CD4-positive, alpha-beta T cell treated with Interleukin-6 for 4 hours (primary cell): ENCODE measurements at regions not wholly inside any gene's neighbourhood (a gene's known extent, or its start where the extent isn't known, plus 50 kb on each side); places are given as distances from the start of the nearest gene placed in this dataset.
"Not testable (repeated sequence)": the region's sequence is repeated elsewhere in the genome, so short reads cannot be mapped to it uniquely, and the experiment has no call there.

Experiments used
- DNase-seq: peaks from one replicate; pipeline ENCODE4 v3.0.0-alpha.2; 2020; ENCODE audit warnings: mixed read lengths

DNA sequence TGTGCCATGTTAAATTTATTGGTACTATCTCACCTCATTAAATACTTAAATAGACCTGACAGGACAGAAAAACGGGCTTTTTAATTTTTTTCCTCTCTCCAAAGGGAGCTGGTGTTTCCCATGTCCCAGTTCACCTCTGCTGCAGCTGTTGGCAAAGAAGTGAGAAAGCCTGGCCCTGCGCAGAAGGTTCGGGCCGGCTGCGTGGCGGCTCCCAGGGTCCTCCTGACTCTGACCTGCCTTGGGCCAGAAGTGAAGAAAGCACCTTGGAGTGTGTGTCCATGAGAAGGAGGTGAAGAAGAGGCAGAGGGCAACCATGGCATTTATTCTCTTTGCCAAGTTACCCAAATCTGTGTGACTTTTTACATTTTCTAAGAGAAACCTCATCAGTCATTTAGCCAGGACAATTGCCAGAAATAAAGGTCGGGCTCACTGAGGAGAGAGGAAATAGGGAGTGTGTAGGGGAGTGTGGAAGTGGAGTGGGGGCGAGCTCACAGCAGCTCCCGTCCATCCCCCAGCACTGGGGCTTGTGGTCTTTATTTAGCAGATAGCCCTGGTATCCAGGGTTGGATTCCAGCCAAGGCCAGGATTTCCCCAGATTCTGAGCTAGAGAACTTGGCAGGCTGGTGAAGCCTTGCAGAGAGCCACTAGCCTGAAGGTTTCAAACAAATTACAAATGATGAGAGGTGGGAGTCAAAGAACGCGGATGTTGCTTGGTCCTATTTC, 102.4 kb upstream of the CADM1 start:
- DNase-seq = no peak

DNA sequence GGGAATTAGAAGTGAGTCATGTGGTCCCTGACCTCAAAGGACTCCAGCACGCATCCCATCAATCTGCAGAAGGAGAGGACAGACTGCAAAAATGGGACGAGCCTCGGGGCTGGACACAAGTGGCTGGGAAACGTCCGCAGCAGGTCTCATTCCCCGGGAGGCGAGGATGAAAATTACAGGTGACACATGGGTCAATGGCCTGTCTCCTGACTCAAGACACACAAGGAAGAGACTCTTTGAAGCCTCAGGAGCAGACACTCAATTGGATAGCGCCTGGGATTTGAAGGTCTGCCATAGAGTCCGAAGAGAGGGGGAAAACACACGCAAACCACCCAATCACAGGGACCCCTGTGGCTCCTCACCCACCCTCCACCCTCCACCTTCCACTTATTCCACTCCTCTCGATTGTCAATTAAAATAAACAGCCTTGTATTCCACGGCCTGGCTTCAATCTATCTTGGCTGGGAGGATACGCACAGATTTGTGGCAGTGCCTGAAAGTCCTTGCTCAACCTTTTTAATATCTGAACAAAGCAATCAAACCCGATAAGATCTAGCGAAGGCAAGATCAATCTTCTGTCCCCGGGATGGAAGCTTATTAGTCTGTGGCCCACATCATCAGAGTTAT, 101.8 kb upstream of the CADM1 start:
- DNase-seq = no peak

DNA sequence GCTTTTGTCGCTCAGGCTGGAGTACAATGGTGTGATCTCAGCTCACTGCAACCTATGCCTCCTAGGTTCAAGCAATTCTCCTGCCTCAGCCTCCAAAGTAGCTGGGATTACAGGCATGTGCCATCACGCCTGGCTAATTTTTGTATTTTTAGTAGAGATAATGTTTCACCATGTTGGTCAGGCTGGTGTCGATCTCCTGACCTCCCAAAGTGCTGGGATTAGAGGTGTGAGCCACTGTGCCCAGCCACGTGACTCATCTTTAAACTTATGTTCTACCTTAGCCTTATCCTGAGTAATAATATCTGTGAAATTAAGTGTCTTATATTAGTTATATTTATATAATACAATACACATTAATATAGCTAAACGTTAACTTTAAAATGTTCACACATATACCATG, 101.2 kb upstream of the CADM1 start:
- not testable (repeated sequence) for DNase-seq

DNA sequence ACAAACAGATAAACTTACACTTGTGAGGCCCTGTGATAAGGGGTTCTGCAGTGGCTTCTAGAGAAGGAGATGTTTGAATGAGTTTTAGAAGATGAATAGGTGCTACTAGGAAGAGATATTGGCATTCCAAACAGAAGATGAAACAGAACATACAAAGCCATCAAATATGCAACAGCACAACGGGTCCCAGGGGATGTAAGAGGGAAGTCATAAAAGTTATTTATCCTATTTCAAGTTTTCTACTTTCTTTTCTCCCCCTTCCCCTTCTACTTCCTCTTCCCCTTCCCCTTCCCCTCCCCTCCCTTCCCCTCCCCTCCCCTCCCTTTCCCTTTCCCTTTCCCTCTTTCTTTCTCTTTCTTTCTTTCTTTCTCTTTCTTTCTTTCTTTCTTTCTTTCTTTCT, 94.9 kb upstream of the CADM1 start:
- no peak for DNase-seq

DNA sequence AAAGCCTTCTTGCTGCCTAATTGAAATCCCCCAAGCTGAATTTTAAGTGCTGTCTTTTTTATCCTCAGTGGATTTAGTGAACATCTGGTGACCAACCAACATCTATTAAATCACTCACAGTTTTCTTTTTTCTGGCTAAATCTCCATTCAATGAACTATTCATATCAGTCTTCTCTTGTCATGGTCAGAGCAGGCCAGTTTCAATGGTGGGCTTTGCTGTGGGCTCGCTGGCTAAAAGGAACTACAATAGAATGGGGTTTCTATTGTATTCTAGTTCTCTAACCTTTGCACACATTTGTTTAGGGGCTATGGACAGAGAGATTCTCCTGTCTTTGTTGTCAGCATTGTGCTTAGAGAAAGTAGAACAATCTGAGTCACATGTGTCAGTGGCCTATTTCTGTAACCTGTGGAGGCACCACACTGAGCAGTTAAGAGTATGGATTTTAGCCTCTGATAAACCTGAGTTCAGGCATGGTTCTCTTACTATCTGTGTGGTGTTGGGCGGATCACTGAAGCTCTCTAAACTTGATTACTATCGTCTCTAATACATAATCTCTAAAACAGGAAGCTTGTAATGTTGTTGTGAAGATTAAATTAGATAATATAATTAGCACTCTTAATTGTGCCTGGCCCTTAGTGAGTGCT, 94.2 kb upstream of the CADM1 start:
- no peak for DNase-seq

DNA sequence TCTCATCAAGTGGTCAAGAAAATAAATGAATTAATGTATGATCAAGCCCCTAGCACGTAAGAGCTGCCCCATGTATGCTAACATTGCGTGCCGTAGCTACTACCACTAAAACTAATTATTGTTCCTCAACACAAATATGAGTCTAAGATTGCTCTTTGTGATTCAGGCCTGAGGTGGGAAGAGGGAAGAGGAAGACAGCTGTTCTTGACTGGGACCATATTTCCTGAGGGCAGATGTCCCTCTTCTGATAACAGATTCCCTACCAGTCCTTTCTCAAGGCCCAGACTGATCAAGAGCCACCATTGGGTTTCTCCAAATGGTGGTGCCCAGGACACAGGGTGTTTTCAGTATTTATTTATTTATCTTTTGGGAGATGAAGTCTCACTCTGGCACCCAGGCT, 87.2 kb upstream of the CADM1 start:
- no peak for DNase-seq

DNA sequence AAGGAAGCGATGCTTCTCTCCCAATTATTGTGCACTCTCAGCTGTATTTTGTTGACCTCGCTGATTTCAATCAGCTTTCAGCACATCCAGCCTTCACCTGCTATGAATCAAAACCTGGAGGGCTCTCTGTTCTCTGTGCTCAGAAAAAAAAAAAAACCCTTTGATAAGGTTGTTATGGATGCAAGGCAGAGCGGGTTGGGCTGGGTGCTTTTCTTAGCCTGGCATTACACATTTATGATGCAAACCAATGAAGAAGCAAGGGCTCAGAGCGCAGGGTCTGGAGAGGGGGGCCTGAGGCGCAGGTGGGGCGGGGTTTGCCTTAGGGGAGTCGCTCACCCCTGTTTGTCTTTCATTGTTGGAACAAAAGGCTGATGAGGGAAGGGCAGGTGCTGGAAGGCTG, 86.0 kb upstream of the CADM1 start:
- no peak for DNase-seq

DNA sequence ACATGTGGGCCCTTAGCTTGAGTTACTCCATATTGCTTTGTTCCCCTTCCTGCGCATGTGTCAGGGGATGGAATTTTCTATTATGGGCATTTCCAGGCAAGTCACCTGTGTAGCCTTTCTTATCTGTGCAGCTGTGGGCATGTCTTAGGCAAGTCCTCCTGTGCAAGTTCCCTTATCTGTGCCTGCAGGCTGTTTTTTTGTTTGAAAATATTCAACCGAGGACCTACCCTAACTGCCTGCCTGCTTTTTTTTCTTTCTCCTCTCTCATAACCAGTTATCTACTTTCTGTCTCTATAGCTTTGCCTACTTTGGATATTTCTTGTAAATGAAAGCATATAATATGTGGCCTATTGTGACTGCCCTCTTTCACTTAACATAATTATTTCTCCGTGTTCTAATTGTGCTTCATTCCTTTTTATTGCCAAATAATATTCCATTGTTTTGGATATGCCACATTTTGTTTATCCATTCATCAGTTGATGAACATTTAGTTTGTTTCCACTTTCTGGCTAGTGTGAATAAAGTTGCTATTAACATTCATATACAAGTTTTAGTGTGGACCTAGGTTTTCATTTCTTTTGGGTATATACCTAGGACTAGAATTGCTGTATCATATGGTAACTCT, 83.6 kb upstream of the CADM1 start:
- DNase-seq = no peak

DNA sequence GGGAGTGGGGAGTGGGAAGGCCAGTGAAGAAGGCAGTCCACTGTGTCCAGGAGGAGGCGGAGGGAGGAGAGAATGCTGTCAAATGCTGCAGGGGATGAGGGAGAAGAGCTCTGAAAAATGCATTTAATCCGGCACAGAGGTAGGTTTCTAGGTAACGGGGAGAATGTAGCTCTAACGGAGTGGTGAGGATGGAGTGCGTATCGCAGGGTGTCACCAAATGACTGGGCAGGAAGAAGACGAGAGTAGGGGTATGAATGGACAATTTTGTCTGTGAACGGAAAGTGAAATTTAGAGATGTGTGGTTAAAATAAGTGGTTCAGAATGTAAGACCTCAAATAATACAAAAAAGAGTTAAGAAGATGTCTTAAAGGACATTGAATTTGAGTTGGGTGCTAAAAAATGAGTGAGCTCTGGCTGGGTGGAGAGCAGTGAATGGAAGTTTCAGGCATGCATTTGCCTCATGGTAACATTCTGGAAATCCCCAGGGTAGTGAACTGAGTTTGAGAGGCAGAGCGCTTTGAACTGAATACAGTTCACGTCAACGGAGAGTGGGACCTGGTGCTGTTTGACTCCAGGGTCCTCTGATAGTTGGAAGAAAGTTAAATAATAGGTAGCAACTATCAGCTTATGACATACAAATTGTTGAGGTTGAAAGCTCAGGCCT, 81.3 kb upstream of the CADM1 start:
- DNase-seq = no peak

DNA sequence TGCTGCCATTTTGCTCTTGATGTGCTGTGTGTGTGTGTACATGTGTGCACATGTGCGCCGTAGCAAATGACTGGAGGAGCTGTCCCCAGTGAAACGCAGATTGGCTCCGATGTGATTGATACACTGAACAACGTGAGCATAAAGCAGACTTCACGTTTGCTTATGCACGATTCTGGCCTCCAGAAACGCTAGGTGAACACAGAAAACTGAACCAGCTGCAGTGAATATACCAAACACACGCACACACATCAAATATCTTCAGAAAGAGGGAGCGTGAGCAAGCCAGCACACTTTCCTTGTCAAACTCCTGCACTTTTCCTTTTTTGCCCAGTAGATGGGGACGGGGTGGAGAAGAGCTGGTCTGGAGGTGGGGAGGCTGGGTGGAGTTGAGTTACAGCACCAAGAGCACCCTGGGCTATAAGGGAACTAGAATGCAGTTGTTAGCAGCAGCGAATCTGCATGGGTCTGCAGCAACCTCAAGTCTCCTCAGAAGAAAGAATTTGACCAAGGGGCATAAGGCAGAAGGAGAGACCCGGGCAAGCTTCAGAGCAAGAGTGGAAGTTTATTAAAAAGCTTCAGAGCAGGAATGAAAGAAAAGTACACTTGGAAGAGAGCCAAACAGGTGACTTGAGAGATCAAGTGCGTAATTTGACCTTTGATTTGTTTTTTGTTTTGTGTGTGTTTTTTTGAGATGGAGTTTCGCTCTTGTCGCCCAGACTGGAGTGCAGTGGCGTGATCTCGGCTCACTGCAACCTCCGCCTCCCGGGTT, 77.8 kb upstream of the CADM1 start:
- DNase-seq = no peak

DNA sequence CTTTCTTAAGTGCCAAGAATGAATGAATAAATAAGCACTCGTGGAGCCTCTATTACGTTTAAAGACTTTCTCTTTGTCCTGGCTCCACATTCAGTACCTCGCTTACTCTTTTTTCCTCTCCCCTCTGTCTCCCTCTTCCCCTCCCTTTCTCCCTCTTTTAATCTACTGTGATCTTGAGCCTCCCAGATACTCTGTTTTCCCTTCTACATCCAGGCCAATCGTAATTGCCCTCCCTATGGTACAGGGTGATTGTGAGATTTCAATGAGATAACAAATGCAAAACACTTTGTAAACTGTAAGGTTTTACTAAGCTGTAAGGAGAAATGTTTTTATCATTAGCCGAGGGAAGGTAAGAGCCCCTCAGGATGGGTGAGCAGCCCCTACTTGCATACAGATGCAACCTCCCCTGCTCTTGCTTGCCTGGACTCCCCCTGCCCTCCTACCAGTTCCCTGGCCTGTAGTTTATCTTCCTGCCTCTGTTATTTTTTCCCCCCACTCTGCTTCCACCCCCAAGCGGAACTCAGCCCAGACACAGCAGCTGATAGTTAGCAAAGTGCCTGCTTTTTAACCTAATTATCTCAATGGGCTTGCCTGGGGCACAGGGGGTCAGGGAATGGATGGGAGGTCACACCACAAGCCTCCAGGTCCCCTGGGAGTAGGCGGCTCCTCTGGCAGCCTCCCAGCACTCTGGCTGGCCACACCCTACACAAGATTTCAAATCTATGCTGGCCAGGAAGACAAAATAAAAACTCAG, 76.9 kb upstream of the CADM1 start:
- DNase-seq = no peak

DNA sequence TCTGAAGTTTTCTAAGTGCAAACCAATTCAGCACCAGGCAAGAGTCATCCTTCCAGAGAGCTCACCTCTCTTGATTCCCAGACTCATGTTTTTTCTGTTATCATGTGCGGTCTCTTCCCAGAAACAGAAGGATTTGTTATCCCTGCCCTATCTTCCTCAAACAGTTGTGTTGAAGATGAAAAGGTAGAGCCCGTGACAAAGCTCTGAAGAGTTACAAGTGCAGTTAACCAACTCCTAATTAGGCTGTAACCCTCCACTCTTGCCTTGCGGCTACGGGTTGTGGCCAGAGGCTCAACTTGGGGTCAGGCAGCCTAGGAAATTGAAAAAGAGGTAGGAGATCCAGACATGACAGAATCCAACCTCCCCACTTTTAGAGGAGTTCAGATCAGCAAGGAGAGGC, 76.2 kb upstream of the CADM1 start:
- no peak for DNase-seq

DNA sequence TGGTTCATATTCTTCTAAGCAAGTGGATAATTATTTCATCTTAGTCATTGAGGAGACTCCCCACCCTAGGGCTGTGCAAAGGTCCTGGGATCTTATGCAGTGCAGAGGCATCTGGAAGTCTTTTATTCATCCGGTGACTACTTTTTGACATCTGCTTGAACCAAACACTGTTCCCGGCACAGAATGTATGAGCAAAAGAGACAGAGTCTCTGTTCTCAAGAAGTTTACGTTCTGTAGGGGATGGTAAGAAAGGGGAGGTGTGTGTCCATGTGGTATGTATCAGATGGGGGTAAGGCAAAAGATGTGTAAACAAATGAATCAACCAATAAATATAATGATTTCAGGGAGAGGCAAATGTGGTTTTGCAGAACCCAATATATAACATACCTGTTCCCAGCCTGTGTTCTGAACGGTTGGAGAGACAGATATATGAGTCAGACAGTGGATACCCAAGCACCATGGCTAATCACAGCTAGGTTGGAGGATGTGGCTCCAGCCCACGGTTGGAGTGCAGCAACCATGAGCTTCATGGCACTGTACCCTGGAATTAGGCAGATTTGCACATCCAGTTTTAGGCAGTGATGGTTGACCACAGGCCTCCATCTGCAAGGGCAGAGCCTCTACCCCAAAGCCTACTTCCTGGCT, 75.1 kb upstream of the CADM1 start:
- DNase-seq = no peak

DNA sequence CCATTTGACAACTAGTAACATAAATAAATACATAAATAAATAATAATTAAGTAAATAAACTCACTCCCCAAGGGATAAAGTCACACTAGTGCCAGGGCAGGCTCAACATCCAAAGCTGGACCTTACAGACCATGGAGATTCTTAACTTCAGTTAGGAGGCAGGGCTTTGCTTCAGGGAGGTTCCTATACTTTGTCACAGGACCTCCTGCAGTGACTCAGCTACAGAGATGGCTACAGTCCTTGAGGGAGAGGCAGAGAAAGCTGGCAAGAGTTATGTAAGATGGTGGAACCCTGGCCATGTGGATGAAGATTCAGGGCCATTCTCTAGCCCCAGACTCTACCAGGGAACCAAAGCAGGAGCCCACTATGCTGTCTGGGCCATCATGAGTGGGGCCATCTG, 74.1 kb upstream of the CADM1 start:
- DNase-seq = no peak

DNA sequence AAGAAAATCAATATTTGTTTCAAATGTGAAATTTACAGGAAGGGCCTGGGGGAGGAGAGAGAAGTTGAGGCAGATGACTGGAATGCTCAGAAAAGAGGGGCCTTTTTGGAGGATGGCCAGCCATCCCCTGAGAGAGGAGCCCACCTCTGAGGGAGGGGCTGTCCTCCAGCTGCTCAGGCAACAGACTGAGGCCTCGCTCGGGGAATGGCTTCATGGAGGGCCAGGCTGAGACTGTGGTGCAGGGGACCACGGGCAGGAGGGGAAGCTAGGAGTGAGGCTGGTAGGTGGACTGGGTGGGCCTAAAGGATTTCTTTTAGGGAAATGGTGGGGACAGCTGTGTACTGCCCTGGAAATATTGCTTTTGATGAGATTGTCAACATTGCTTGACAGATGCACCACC, 73.5 kb upstream of the CADM1 start:
- no peak for DNase-seq

DNA sequence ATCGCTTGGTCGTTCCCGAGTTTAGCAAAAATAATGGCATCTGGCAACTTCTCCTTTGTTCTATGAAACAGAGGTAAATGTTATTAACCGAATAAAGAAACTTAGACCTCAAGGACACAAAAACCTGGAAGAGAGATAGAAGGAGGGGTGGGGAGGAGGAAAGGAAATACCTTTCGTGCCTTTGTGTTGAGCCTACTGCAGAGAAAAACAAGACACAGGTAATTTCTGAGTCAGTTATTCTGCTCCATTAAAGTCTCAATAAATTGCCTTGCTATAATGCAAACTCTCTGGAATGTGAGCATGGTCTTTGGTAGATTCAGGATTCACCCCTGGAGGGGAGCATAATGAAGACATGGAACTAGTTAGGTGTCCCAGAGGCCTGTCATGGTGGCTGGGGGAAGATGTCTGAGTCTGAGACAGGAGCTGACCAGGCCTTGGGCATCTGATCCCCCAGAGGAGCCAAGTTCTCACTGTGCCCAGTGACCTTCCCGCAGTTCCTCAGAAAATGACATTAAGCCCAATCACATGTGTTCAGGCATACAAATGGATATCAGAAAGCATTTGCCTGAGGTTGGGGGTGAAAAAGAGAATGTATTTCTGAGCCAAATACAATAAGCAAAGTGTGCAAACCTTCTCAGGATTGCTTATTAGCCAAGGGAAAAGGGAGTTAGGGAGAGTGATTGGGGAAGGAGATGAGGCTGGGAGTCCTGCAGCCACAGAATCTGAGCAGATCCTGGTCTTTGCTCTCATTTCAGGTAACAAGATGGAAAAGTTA, 72.6 kb upstream of the CADM1 start:
- no peak for DNase-seq

DNA sequence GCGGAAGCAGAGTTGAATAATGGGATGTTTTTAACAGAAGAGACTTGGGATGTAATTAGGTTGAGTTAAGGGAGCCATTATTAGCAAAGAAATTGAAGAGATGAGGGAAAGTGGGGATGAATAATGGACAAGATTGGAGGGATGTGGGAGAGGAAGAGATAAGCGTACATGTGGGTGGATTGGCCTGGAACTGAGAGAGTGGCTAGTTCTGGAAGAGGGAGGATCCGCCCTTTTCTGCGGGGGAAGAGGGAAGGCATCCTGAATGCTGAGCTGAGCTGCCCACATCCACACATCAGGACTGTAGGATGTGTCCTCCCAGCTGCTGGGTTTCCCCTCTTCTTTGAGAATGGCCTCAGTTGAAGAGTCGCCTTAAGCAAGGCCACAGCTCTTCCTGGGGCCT, 68.3 kb upstream of the CADM1 start:
- no peak for DNase-seq

DNA sequence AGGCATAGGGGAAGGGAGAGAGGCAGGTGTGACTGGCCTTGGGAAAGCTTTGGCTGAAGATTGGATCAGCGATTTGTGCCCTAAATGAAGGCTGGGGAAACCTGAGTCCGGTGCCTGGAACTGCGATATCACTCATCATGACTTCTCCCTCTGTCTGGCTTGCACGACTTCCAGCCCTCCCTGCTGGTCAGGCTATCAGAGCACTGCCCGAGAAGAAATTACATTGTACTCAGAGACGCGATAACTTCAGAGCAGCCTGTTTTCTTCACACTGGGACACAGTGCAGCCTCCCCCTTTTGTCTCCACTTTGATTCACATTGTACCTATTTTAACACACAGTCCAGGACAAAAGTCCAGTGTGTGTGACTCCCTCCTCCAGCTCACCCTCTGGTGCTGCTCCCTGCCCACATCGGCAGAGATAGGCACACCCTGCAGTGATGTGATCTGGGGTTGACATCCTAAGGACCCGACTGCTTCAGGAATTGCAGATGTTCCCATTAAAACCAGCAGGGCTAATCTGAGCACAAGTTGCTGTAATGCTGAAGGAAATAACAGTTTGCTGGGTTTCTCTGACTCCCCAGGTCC, 62.1 kb upstream of the CADM1 start:
- no peak for DNase-seq

DNA sequence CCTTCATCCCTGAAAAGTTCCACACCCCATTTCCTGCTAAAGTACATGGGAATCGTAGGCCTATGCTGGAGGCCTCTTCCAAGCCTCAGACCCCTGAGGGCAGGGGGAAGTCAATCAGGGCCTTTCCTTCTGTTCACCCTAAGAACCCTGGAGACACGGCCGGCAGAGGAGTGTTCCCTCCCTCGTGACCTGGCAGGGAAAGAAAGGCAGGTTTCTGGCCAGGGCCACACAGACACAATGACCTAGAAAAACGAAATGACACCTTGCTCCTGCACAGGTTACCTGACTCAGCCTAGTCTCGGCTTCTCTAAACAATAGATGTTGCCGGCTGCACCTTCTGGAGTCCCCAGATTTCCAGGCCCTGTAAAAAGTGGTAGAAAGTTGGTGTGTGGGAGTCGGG, 60.6 kb upstream of the CADM1 start:
- no peak for DNase-seq

DNA sequence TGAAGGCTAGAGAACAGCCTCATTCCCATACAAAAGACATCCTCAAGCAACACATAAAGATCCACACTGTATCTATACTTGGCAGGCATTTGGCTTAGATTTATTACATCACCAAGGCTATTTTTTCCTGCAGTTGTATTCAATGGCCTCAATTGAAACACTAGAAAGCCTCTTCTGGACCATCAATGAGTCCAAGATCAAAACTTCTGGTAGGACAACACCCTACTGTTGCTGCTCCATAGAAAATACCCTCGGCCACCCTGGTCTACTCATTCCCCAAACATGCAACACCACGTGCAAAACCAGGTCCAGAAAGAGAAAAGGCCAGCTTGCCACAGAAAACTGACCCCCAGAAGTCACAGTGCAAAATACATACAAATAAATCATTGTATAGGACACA, 56.9 kb upstream of the CADM1 start:
- DNase-seq = no peak
